ENCODE measurements at regions not wholly inside any gene's neighbourhood (a gene's known extent, or its start where the extent isn't known, plus 50 kb on each side); places are given as distances from the start of the nearest gene placed in this dataset.
"Not testable (repeated sequence)": the region's sequence is repeated elsewhere in the genome, so short reads cannot be mapped to it uniquely, and the experiment has no call there.

- no peak for DNase-seq
Observed at GRCh38 chr2:12484536-12485115, 232.1 kb upstream of the TRIB2 start.

GRCh38 chr2:12486205-12487118 is 230.3 kb upstream of the TRIB2 start:
- no peak for DNase-seq

GRCh38 chr2:12487253-12488004 is 229.3 kb upstream of the TRIB2 start:
- DNase-seq, result no peak

- DNase-seq, result peak; percentile 55
Observed at GRCh38 chr2:12488352-12489318, 228.1 kb upstream of the TRIB2 start.

GRCh38 chr2:12490641-12491040 is 226.1 kb upstream of the TRIB2 start:
- DNase-seq, result no peak

GRCh38 chr2:12492360-12492759 is 224.4 kb upstream of the TRIB2 start:
- DNase-seq, result not testable (repeated sequence)

GRCh38 chr2:12493031-12493513 is 223.7 kb upstream of the TRIB2 start:
- no peak for DNase-seq

- no peak for DNase-seq
Observed at GRCh38 chr2:12495247-12495868, 221.4 kb upstream of the TRIB2 start.

- DNase-seq, result no peak
Observed at GRCh38 chr2:12498286-12498685, 218.4 kb upstream of the TRIB2 start.

GRCh38 chr2:12498704-12499103 is 218.0 kb upstream of the TRIB2 start:
- no peak for DNase-seq

- no peak for DNase-seq
Observed at GRCh38 chr2:12500899-12501298, 215.8 kb upstream of the TRIB2 start.

- peak; percentile 50 for DNase-seq
Observed at GRCh38 chr2:12501469-12502158, 215.1 kb upstream of the TRIB2 start.

- DNase-seq, result no peak
Observed at GRCh38 chr2:12502759-12503158, 214.0 kb upstream of the TRIB2 start.

- DNase-seq, result no peak
Observed at GRCh38 chr2:12504443-12504842, 212.3 kb upstream of the TRIB2 start.

GRCh38 chr2:12506846-12507245 is 209.9 kb upstream of the TRIB2 start:
- DNase-seq, result no peak

- DNase-seq, result peak; percentile 62
Observed at GRCh38 chr2:12507295-12507694, 209.4 kb upstream of the TRIB2 start.

GRCh38 chr2:12510070-12510469 is 206.7 kb upstream of the TRIB2 start:
- DNase-seq, result no peak

GRCh38 chr2:12513339-12513738 is 203.4 kb upstream of the TRIB2 start:
- DNase-seq, result no peak

- DNase-seq, result no peak
Observed at GRCh38 chr2:12514168-12514567, 202.6 kb upstream of the TRIB2 start.

- peak; percentile 31 for DNase-seq
Observed at GRCh38 chr2:12514631-12515437, 201.9 kb upstream of the TRIB2 start.
